KMS-11 (cell line): ENCODE measurements at regions not wholly inside any gene's neighbourhood (a gene's known extent, or its start where the extent isn't known, plus 50 kb on each side); places are given as distances from the start of the nearest gene placed in this dataset.

ENCODE experiments used
- H2AFZ ChIP-seq: fragments of 200-600 bp; sonication (generic); 2 replicates; pipeline ENCODE4 v1.6.1; 2016; ENCODE audit warnings: antibody characterized with exemption, mixed run types, low read depth
- H3K27ac ChIP-seq: fragments of 200-600 bp; sonication (generic); 2 replicates; pipeline ENCODE4 v1.6.1; 2016; ENCODE audit warnings: mild to moderate bottlenecking, mixed run types
- H3K27me3 ChIP-seq: fragments of 200-600 bp; sonication (generic); 2 replicates; pipeline ENCODE4 v1.6.1; 2017; ENCODE audit warnings: mild to moderate bottlenecking, low read depth, mixed run types, moderate library complexity; ENCODE audit not compliant: insufficient read depth
- H3K36me3 ChIP-seq: fragments of 200-600 bp; sonication (generic); 2 replicates; pipeline ENCODE4 v1.6.1; 2017; ENCODE audit warnings: mild to moderate bottlenecking, mixed run types; ENCODE audit not compliant: insufficient read depth
- H3K4me1 ChIP-seq: fragments of 200-600 bp; sonication (generic); 2 replicates; pipeline ENCODE4 v1.6.1; 2016; ENCODE audit warnings: mild to moderate bottlenecking, low read depth, mixed run types; ENCODE audit not compliant: poor library complexity, severe bottlenecking
- H3K4me2 ChIP-seq: fragments of 200-600 bp; sonication (generic); 2 replicates; pipeline ENCODE4 v1.7.0; 2016; ENCODE audit warnings: mild to moderate bottlenecking, mixed run types
- H3K4me3 ChIP-seq: fragments of 200-600 bp; sonication (generic); IDR thresholded peaks from 2 replicates; pipeline ENCODE4 v1.6.1; 2017; ENCODE audit warnings: low read depth, low read length, mixed read lengths; ENCODE audit not compliant: insufficient read depth
- H3K79me2 ChIP-seq: fragments of 200-600 bp; sonication (generic); 2 replicates; pipeline ENCODE4 v1.6.1; 2016; ENCODE audit warnings: low read depth, mixed run types; ENCODE audit not compliant: insufficient read depth
- H3K9ac ChIP-seq: fragments of 200-600 bp; sonication (generic); 2 replicates; pipeline ENCODE4 v1.6.1; 2016; ENCODE audit warnings: mild to moderate bottlenecking, mixed run types
- H4K20me1 ChIP-seq: fragments of 200-600 bp; sonication (generic); 2 replicates; pipeline ENCODE4 v1.6.1; 2016; ENCODE audit warnings: mild to moderate bottlenecking, mixed run types; ENCODE audit not compliant: insufficient read depth
- TF ChIP-seq, protein P1 (sequence below): fragments of 200-600 bp; sonication (generic); conservative IDR thresholded peaks from 2 replicates; pipeline ENCODE4 v1.6.1; 2017; ENCODE audit warnings: low read depth, mild to moderate bottlenecking, antibody characterized with exemption, low read length, moderate library complexity, mixed read lengths

DNA sequence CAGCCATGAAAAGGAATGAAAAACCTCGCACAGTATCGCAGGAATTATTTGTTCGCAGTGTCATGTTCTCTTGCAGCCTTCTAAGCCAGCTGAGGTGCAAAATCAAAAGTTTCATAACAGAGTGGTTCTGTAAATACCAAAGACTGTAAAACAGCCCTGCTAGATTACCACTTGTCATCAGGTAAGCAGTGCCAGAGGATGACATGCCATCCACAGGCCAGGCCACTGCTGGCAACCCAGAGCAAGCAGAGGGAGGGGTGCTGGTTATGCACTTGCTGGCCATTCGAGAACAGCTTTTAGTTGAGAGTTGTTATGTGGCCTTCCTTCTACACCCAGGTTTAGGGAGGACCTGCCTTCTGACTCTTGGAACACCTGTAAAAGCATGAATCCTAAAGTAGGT lies 114.3 kb upstream of the MGAT5 start:
- TF ChIP-seq, protein P1, sequence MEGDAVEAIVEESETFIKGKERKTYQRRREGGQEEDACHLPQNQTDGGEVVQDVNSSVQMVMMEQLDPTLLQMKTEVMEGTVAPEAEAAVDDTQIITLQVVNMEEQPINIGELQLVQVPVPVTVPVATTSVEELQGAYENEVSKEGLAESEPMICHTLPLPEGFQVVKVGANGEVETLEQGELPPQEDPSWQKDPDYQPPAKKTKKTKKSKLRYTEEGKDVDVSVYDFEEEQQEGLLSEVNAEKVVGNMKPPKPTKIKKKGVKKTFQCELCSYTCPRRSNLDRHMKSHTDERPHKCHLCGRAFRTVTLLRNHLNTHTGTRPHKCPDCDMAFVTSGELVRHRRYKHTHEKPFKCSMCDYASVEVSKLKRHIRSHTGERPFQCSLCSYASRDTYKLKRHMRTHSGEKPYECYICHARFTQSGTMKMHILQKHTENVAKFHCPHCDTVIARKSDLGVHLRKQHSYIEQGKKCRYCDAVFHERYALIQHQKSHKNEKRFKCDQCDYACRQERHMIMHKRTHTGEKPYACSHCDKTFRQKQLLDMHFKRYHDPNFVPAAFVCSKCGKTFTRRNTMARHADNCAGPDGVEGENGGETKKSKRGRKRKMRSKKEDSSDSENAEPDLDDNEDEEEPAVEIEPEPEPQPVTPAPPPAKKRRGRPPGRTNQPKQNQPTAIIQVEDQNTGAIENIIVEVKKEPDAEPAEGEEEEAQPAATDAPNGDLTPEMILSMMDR = no peak
- Histone ChIP-seq H3K4me2 (no peak overlapping the region), H3K4me1 (peaks cover 53% of the 10 kb centered on the region), H4K20me1 (no peaks in the 10 kb centered on the region), H3K27me3 (no peaks in the 10 kb centered on the region), H3K4me3 (no peak overlapping the region), H3K9ac (no peak overlapping the region), H3K36me3 (no peaks in the 10 kb centered on the region), H3K27ac (no peak overlapping the region), H2AFZ (no peak overlapping the region), H3K79me2 (peaks cover 79% of the 10 kb centered on the region)

DNA sequence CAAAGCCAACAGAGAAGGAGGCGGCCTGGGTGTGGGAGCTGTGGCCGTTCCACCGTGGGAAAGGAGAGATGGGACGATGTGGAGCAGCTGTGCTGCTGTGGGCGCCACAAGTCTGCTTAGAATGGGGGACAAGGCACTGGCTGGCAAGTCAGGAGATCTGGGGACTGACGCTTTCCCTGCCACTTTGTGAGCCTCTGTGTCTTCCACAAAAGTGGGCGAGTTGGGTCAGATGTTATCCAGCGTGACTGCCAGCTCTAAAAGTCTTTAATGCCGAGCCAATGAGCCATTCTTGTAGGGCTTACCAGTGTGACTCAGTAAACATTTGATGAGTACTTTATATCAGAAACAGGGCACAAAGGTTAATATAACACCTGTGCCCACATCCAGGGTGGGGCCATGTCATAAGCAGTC lies 113.6 kb upstream of the MGAT5 start:
- Histone ChIP-seq H3K9ac (no peak overlapping the region), H3K27me3 (no peaks in the 10 kb centered on the region), H4K20me1 (no peaks in the 10 kb centered on the region), H3K4me1 (peaks cover 47% of the 10 kb centered on the region), H3K4me2 (no peak overlapping the region), H3K79me2 (peaks cover 77% of the 10 kb centered on the region), H3K36me3 (no peaks in the 10 kb centered on the region), H2AFZ (no peak overlapping the region), H3K27ac (no peak overlapping the region), H3K4me3 (no peak overlapping the region)
- TF ChIP-seq, protein P1 = no peak

DNA sequence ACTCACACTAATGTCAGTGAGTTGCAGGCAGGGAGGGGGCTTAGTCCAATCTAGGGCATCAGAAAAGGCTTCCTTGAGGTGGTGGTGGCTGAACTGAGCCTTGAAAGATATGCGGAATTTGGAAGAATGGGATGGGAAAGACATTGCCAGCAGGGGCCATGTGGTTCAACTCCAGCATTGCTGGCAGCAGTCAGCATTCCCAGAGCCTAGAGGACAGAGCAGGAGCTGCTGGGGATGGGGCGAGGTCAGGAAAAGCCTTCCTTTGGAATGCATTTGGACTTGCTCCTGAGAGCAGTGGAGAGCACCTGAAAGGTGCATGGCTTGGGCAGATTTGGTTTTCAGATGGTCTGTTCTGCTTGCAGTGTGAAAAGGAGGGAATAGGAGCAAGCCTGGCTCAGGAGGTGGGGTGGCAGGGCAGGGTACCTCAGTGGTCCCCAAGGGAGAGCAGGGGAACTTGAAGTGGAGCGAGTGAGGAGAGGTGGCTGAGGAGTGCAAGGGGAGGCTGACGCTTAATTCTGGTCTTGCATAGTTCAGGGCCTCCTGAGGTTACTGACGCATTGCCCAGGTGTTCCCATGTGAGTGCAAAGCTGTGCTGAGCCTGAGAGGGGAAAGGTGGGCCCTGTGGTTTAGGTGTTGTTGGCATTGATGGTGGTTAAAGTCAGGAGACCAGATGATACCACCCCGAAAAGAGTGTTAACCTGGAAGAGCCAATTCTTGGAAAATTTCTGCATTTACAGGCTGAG lies 112.1 kb upstream of the MGAT5 start:
- no peak overlapping the region for H3K4me3 ChIP-seq
- H2AFZ ChIP-seq = no peak overlapping the region
- no peak overlapping the region for H3K9ac ChIP-seq
- H3K79me2 ChIP-seq = peaks cover 80% of the 10 kb centered on the region
- TF ChIP-seq, protein P1 = no peak
- H4K20me1 ChIP-seq = no peaks in the 10 kb centered on the region
- no peak overlapping the region for H3K4me2 ChIP-seq
- no peaks in the 10 kb centered on the region for H3K27me3 ChIP-seq
- no peak overlapping the region for H3K27ac ChIP-seq
- H3K4me1 ChIP-seq = peaks cover 36% of the 10 kb centered on the region
- H3K36me3 ChIP-seq = no peaks in the 10 kb centered on the region

DNA sequence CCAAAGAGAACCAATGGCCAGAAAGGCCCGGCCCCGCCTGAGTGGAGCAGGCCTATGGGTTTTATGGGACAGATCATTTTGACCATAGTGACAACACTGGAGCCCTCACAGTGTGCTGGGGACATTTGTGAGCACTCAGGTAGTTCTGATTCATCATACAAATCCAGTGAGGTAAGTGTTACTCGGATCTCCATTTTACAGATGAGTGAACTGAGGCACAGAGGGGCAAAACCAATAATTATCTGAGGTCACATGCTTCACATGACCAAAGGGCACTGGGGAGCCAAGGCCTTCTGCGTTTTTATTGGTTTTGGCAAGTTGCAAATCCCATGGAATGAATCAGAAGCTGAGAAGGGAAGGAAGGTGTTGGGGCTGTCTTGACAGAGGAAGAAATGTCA lies 111.5 kb upstream of the MGAT5 start:
- H3K79me2 ChIP-seq = peaks cover 80% of the 10 kb centered on the region
- no peaks in the 10 kb centered on the region for H4K20me1 ChIP-seq
- no peak overlapping the region for H3K9ac ChIP-seq
- no peak overlapping the region for H3K27ac ChIP-seq
- H3K36me3 ChIP-seq = no peaks in the 10 kb centered on the region
- H3K4me3 ChIP-seq = no peak overlapping the region
- H3K27me3 ChIP-seq = no peaks in the 10 kb centered on the region
- H3K4me1 ChIP-seq = peaks cover 30% of the 10 kb centered on the region
- no peak overlapping the region for H2AFZ ChIP-seq
- no peak overlapping the region for H3K4me2 ChIP-seq
- TF ChIP-seq, protein P1 = no peak
